Natural killer cell (primary cell): ENCODE measurements at regions not wholly inside any gene's neighbourhood (a gene's known extent, or its start where the extent isn't known, plus 50 kb on each side); places are given as distances from the start of the nearest gene placed in this dataset.

Experiments
- ATAC-seq, 3 donors: fragments of 150-1000 bp in 2 of 3; fragments of 200-7000 bp in 1 of 3; cut with Tn5 transposase; 1 replicate in 1 of 3; 2 replicates in 2 of 3; pipeline ENCODE4 v1.10.0; 2021; ENCODE audit warnings: mild to moderate bottlenecking in 2 of 3, moderate library complexity in 2 of 3
- DNase-seq, 2 donors: peaks; one replicate each; pipeline versions ENCODE4 v3.0.0 to v3.0.0-alpha.2; 2013 to 2021; ENCODE audit warnings: mixed read lengths in 1 of 2
- H3K27ac ChIP-seq: one replicate; pipeline ENCODE4 v1.5.1; 2013; ENCODE audit warnings: mild to moderate bottlenecking, low read length
- H3K27me3 ChIP-seq: one replicate; pipeline ENCODE4 v1.6.1; 2013; ENCODE audit warnings: low read length; ENCODE audit not compliant: control insufficient read depth, insufficient read depth
- H3K36me3 ChIP-seq: one replicate; pipeline ENCODE4 v1.6.1; 2013; ENCODE audit warnings: low read length; ENCODE audit not compliant: control insufficient read depth, insufficient read depth
- H3K4me1 ChIP-seq: one replicate; pipeline ENCODE4 v1.6.1; 2013; ENCODE audit warnings: low read length; ENCODE audit not compliant: control insufficient read depth, insufficient read depth
- H3K4me3 ChIP-seq: one replicate; pipeline ENCODE4 v1.5.1; 2013; ENCODE audit warnings: low read length
- H3K9me3 ChIP-seq: one replicate; pipeline ENCODE4 v1.6.1; 2013; ENCODE audit warnings: low read length; ENCODE audit not compliant: control insufficient read depth, insufficient read depth
- H3K27ac Mint-ChIP-seq, 2 donors: one replicate each; pipeline ENCODE4 v1.8.0; 2022; ENCODE audit warnings: mild to moderate bottlenecking in 2 of 2, mixed read lengths in 2 of 2, moderate library complexity in 1 of 2
- H3K27me3 Mint-ChIP-seq, 2 donors: one replicate each; pipeline ENCODE4 v1.8.0; 2022; ENCODE audit warnings: low read depth in 2 of 2, mixed read lengths in 2 of 2
- H3K36me3 Mint-ChIP-seq: one replicate; pipeline ENCODE4 v1.8.0; 2022; ENCODE audit warnings: mixed read lengths
- H3K4me1 Mint-ChIP-seq, 2 donors: one replicate each; pipeline ENCODE4 v1.8.0; 2022; ENCODE audit warnings: mixed read lengths in 2 of 2
- H3K4me3 Mint-ChIP-seq: one replicate; pipeline ENCODE4 v1.8.0; 2022; ENCODE audit warnings: mild to moderate bottlenecking, moderate library complexity, mixed read lengths
- H3K9me3 Mint-ChIP-seq, 2 donors: one replicate each; pipeline ENCODE4 v1.8.0; 2022; ENCODE audit warnings: mixed read lengths in 2 of 2
- CTCF ChIP-seq: fragments of 200-600 bp; IDR thresholded peaks from one replicate; pipeline ENCODE4 v1.8.0; 2022; ENCODE audit warnings: antibody characterized with exemption
- WGBS: methylation state at CpG from one replicate; pipeline ENCODE4 v1.1.7; 2013; ENCODE audit warnings: missing lambda C conversion rate; ENCODE audit not compliant: insufficient coverage; 5-methylcytosine and 5-hydroxymethylcytosine counted together
- intact Hi-C: fragments of 100-400 bp; cut with micrococcal nuclease; formaldehyde crosslinking; loops from one replicate; pipeline ENCODE4 v1.14.2; 2022

DNA sequence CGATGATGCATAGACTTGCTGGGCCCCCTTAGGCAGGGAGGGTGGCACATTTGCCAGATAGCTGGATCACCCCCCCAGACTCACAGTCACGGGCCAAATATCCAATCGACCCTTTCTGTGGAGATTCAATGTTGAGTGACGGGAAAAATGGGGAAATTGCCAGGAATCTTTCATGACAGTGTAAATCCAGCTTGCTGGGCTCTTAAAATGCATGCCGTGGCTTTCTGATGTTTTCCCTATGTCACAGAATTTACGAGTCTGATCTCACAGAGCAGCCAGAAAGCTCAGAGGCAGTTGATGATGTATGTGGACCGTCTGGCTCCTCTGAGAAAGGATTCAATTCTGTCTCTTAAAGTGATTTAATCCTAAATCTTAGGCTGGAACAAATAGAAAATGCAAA lies 150.1 kb upstream of the ZNF644 start:
- no peaks in the 10 kb centered on the region for H3K9me3 ChIP-seq
- Mint-ChIP-seq H3K9me3 (no peaks in the 10 kb centered on the region), H3K4me3 (no peak overlapping the region), H3K4me1 (peaks cover 7 to 11% of the 10 kb centered on the region in 2 donors), H3K27ac (no peak overlapping the region), H3K36me3 (no peaks in the 10 kb centered on the region), H3K27me3 (peaks cover 34 to 54% of the 10 kb centered on the region in 2 donors)
- 84% methylated on average over 7 of the region's 7 CpGs for WGBS
- no peak for DNase-seq
- no peak overlapping the region for H3K27ac ChIP-seq
- TF ChIP-seq CTCF = no peak
- H3K4me1 ChIP-seq = no peaks in the 10 kb centered on the region
- ATAC-seq = no peak
- no peak overlapping the region for H3K4me3 ChIP-seq
- no peaks in the 10 kb centered on the region for H3K36me3 ChIP-seq
- intact Hi-C loops = no loop called here
- H3K27me3 ChIP-seq = peaks cover 2% of the 10 kb centered on the region

- ATAC-seq (no peak), DNase-seq (no peak)
- H3K4me3 ChIP-seq = no peak overlapping the region
- intact Hi-C loops = no loop called here
- 84% methylated on average over 4 of the region's 4 CpGs for WGBS
- no peak overlapping the region for H3K27ac ChIP-seq
- TF ChIP-seq CTCF = no peak
- Mint-ChIP-seq H3K27ac (no peak overlapping the region), H3K36me3 (no peaks in the 10 kb centered on the region), H3K4me1 (peaks cover 8 to 11% of the 10 kb centered on the region in 2 donors), H3K4me3 (no peak overlapping the region), H3K9me3 (no peaks in the 10 kb centered on the region), H3K27me3 (peaks cover 34 to 42% of the 10 kb centered on the region in 2 donors)
- no peaks in the 10 kb centered on the region for H3K9me3 ChIP-seq
- no peaks in the 10 kb centered on the region for H3K27me3 ChIP-seq
- H3K4me1 ChIP-seq = no peaks in the 10 kb centered on the region
- no peaks in the 10 kb centered on the region for H3K36me3 ChIP-seq
These were observed 148.7 kb upstream of the ZNF644 start for GRCh38 chr1:91170571-91170970.

- no peak overlapping the region for H3K27ac ChIP-seq
- Mint-ChIP-seq H3K36me3 (no peaks in the 10 kb centered on the region), H3K4me3 (no peak overlapping the region), H3K27ac (no peak overlapping the region), H3K4me1 (peaks cover 0 to 16% of the 10 kb centered on the region in 2 donors), H3K9me3 (no peaks in the 10 kb centered on the region), H3K27me3 (peaks cover 10 to 15% of the 10 kb centered on the region in 2 donors)
- H3K4me3 ChIP-seq = no peak overlapping the region
- no peaks in the 10 kb centered on the region for H3K9me3 ChIP-seq
- intact Hi-C loops = loop anchor here (5.0 kb wide), 1 partner anchor 761 kb away; no protein-coding TSS in a partner anchor
- H3K4me1 ChIP-seq = no peaks in the 10 kb centered on the region
- DNase-seq (peak in 1 of 2 donors; percentile 56), ATAC-seq (peak in 2 of 3 donors; percentile 56)
- no peaks in the 10 kb centered on the region for H3K36me3 ChIP-seq
- peak; percentile 29 for TF ChIP-seq CTCF
- WGBS = 6% methylated on average over 5 of the region's 6 CpGs
- H3K27me3 ChIP-seq = no peaks in the 10 kb centered on the region
These were observed 144.4 kb upstream of the ZNF644 start for GRCh38 chr1:91166106-91166712.
